Mesothelial cell of epicardium (in vitro differentiated cells): ENCODE measurements at regions not wholly inside any gene's neighbourhood (a gene's known extent, or its start where the extent isn't known, plus 50 kb on each side); places are given as distances from the start of the nearest gene placed in this dataset.

ENCODE experiments used
- DNase-seq, 2 experiments: peaks; one replicate each; pipeline ENCODE4 v3.0.0; 2021; ENCODE audit warnings: low spot score in 2 of 2; ENCODE audit not compliant: unreplicated experiment in 2 of 2
- H3K27ac Mint-ChIP-seq: 2 replicates; pipeline ENCODE4 v1.8.0; 2021; ENCODE audit warnings: mixed read lengths
- H3K27me3 Mint-ChIP-seq: 2 replicates; pipeline ENCODE4 v1.8.0; 2021; ENCODE audit warnings: low read depth, mixed read lengths
- H3K36me3 Mint-ChIP-seq: 2 replicates; pipeline ENCODE4 v1.8.0; 2021; ENCODE audit warnings: mixed read lengths
- H3K4me1 Mint-ChIP-seq: 2 replicates; pipeline ENCODE4 v1.8.0; 2021; ENCODE audit warnings: mixed read lengths
- H3K4me3 Mint-ChIP-seq: 2 replicates; pipeline ENCODE4 v1.8.0; 2021; ENCODE audit warnings: mild to moderate bottlenecking, moderate library complexity, mixed read lengths
- H3K9me3 Mint-ChIP-seq: 2 replicates; pipeline ENCODE4 v1.8.0; 2021; ENCODE audit warnings: mixed read lengths
- CTCF ChIP-seq: fragments of 200-600 bp; sonication (generic); IDR thresholded peaks from one replicate; pipeline ENCODE4 v1.5.0; 2021; ENCODE audit warnings: antibody characterized with exemption; ENCODE audit not compliant: unreplicated experiment

DNA sequence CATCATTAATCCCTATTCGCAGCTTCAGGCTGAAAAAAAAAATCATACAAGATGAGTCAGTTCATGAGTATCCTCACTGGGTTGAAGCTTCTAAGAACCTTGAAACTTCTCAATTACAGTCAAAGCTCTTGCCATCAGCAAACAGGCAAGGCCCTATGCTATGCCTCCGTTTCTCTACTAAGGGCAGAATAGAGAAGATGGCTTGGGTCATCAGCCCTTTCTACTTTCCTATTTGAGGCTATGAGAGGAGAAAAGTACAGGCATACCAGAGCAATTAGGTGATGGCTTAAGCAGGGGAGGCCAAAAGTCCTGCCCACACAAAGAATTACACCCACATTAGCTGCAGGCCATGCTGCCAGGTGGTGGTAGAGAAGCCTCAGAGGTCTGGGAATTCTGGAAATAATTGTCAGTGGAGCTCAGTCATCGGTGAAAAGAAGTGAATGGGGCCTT, 89.0 kb downstream of the MRPL46 start:
- TF ChIP-seq CTCF, result no peak
- Mint-ChIP-seq H3K4me1 (peaks cover 6% of the 10 kb centered on the region), H3K27me3 (peaks cover 69% of the 10 kb centered on the region), H3K4me3 (no peak overlapping the region), H3K36me3 (no peaks in the 10 kb centered on the region), H3K27ac (no peak overlapping the region), H3K9me3 (no peaks in the 10 kb centered on the region)
- no peak for DNase-seq

- peak in 1 of 2 experiments; percentile 2 for DNase-seq
- Mint-ChIP-seq H3K4me1 (peaks cover 6% of the 10 kb centered on the region), H3K4me3 (no peak overlapping the region), H3K9me3 (no peaks in the 10 kb centered on the region), H3K27ac (no peak overlapping the region), H3K36me3 (no peaks in the 10 kb centered on the region), H3K27me3 (peaks cover 69% of the 10 kb centered on the region)
- no peak for TF ChIP-seq CTCF
These were observed 89.7 kb downstream of the MRPL46 start for GRCh38 chr15:88377509-88377908.

DNA sequence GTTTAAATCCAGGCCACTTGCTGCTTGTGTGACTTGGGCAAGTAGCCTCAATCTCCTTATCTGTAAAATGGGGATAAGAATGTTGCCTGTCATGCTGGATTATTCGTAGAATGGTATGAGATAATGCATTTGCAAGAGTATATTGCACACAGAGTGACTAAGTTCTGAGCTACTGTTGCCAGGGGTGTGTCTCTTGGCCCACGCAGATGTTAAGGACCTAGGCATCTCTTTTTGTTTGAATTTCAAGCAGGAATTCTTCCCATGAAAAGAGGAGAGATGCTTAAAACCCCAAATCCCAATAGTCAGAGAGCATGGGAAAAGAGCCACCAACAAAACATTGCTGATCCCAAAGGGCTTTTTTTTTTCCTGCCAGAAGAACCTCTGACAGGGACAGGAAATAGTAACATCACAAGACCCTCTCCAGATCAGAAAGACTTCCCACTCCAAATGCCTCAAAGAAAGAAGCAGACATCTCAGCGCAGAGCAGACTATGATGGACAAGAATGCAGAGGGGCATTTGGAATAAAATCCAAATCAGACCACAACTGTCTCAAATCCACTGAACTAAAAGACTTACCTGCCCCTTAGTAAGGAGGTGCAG, 90.5 kb downstream of the MRPL46 start:
- no peaks in the 10 kb centered on the region for H3K9me3 Mint-ChIP-seq
- H3K4me1 Mint-ChIP-seq, result peaks cover 6% of the 10 kb centered on the region
- TF ChIP-seq CTCF, result no peak
- no peak overlapping the region for H3K4me3 Mint-ChIP-seq
- H3K36me3 Mint-ChIP-seq, result no peaks in the 10 kb centered on the region
- H3K27me3 Mint-ChIP-seq, result peaks cover 68% of the 10 kb centered on the region
- no peak for DNase-seq
- H3K27ac Mint-ChIP-seq, result no peak overlapping the region

DNA sequence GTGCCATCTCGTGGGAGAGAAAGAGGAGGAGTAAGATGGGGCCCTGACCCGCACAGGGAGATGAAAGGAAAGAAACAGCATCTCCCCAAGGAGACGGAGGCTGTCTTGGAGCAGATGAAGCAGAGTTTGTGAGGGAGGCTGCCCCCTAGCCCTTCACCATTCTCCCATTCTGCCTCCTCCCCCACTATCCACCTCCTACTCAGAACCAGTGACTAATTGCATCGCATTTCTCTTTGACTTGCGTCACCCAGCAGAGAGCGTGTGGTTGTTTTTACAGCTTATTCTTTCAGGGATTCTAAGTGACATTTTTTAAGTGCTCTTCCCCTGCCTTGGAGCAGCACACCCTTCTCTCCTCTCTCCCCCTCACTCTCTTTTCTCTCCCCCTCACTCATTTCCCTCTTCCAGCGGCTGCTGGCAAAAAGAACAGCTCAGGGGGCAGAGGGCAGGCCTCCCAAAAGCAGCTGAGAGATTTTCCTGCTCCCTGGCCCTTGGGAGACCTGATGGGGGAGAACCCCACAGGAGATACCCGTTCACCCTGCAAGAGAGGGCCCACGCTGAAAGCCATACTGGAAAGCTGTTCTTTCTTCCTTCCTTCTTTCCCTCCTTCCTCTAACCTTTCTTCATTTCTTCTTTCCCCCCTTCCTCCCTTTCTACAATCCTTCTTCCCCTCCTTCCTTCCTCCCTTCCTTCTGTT, 91.8 kb downstream of the MRPL46 start:
- no peak for TF ChIP-seq CTCF
- peak in 1 of 2 experiments; percentile 20 for DNase-seq
- Mint-ChIP-seq H3K27me3 (peaks cover 68% of the 10 kb centered on the region), H3K36me3 (no peaks in the 10 kb centered on the region), H3K9me3 (no peaks in the 10 kb centered on the region), H3K27ac (no peak overlapping the region), H3K4me1 (peaks cover 6% of the 10 kb centered on the region), H3K4me3 (no peak overlapping the region)

DNA sequence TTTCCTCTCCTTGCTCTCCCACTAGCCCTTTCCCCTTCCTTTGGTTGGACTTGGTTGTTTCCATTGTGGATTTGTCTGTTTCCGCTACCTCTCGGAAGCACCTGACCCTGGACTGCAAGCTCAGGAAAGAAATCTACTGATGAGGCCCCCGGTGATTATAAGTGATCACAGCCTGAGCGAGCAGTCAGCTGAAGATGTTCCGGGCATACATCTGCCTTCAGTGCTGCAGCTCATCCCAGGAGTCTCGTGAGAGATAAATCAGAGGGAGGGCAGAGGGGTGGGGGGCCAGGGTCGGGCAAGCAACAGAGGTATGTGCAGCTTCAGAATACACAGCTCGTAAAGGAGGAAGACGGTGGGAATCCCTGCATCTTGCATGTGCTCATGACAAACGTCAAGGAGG, 102.1 kb downstream of the MRPL46 start:
- Mint-ChIP-seq H3K4me1 (no peaks in the 10 kb centered on the region), H3K36me3 (no peaks in the 10 kb centered on the region), H3K9me3 (peaks cover 3% of the 10 kb centered on the region), H3K27ac (no peak overlapping the region), H3K4me3 (no peak overlapping the region), H3K27me3 (peaks cover 43% of the 10 kb centered on the region)
- no peak for DNase-seq
- no peak for TF ChIP-seq CTCF
